ENCODE measurements at regions not wholly inside any gene's neighbourhood (a gene's known extent, or its start where the extent isn't known, plus 50 kb on each side); places are given as distances from the start of the nearest gene placed in this dataset.

DNA sequence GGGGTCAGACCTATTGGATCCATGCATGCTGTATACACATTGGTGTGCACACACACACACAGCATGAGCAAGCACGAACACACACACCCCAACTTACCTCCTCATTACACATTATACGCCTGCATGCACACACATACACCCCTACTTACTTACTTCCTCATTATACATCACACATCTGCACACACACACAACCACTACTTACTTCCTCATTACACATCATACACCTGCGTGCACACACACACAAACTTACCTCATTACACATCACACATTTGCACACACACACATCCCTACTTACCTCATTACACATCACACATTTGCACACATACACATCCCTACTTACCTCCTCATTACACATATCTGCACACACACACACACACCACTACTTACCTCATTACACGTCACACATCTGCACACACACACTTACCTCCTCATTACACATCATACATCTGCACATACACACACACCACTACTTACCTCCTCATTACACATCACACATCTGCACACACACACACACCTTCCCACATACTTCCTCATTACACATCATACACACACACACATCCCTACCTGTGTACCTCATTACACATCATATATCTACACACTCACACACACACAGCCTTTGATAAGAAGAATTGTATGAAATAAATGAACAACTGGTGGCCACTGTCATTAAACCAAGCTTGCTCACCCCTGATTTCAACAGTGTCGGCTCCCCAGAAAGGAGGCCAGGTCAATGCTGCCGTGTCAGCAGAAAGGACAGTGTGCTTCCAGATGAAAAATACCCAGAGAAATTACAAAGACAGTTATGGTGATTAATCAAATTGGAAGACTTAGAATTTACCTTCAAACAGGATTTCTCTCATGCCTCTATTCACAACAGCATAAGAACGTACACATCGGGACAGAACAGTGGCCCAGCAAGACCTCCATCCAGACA lies 117.8 kb downstream of the SETD4 start:
- no peak overlapping the region for H3K4me3 ChIP-seq (ENCODE audit: low read depth, low read length, poor library complexity, severe bottlenecking)
- no peaks in the 10 kb centered on the region for H3K36me3 ChIP-seq (ENCODE audit: insufficient read depth, low read length)
- intact Hi-C loops (cut with micrococcal nuclease; ENCODE audit: unreplicated experiment): loop anchor here (5.0 kb wide), 1 partner anchor 100 kb away; no protein-coding TSS in a partner anchor
- no peak overlapping the region for H3K4me2 ChIP-seq (ENCODE audit: low read length)
- no peaks in the 10 kb centered on the region for H3K4me1 ChIP-seq (ENCODE audit: insufficient read depth, low read length, poor library complexity, severe bottlenecking)
- POLR2A ChIA-PET: no interaction called here
- BruUV-seq (replicated peaks): no TSS peak
- DNase-seq (ENCODE audit: low spot score): peak; percentile 43
- TF ChIP-seq CTCF (conservative IDR thresholded peaks at IDR 0.05; ENCODE audit: low read length) (no peak), EZH2phosphoT487 (IDR thresholded peaks at IDR 0.05; ENCODE audit: borderline replicate concordance, low read depth, low read length) (no peak)
- no peaks in the 10 kb centered on the region for H4K20me1 ChIP-seq (ENCODE audit: insufficient read depth, low read length)
- H3K79me2 ChIP-seq (ENCODE audit: insufficient read depth, low read depth, low read length): no peaks in the 10 kb centered on the region
- H2AFZ ChIP-seq (ENCODE audit: low read length): no peak overlapping the region
- CTCF ChIA-PET (ENCODE audit: unreplicated experiment): no interaction called here
- H3K27ac ChIP-seq (ENCODE audit: low read depth, low read length, poor library complexity, severe bottlenecking): no peak overlapping the region
- H3K9me2 ChIP-seq (ENCODE audit: insufficient read depth, low read length): no peaks in the 10 kb centered on the region
- no peaks in the 10 kb centered on the region for H3K9me3 ChIP-seq (ENCODE audit: low read length)

DNA sequence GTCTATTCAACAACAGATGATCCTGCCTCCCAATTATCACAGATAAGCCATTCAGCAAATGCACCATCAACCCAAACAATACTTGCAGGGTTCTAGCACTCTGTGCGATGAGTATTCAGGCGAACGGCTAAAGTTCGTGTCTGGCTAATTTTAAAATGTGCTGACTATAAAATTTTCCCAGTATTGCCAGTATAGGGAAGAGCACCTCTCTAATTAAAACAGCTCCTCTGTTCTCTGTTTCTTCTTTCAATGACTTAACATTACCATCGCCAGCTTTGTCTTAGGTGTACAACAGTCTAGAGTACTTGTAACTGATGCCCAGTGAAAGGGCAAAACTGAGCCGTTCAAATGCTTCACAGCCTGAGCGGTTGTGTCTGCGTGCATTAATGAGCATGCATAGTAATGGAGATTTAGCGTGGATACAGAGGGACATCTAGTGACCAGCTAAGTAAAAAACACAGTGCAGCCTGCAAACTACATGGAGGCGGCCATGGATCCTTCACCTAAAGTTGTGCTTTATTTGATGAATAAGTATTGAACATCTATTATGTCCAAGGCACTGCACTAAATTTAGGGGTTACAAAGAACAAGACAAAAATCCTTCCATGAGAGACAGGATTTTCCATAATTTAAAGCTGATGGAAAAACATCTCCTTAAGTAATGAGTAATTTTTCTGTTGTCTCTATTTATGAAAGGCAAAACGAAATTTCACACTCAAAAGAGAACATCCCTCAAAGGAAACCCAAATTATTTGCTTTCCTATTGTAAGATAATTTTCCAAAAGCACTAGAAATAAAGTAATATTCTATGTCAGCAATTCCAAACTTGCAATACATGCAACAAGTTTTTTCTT lies 120.0 kb downstream of the SETD4 start:
- Histone ChIP-seq H3K9me3 (ENCODE audit: low read length) (no peaks in the 10 kb centered on the region), H3K4me3 (ENCODE audit: low read depth, low read length, poor library complexity, severe bottlenecking) (no peak overlapping the region), H2AFZ (ENCODE audit: low read length) (no peak overlapping the region), H3K36me3 (ENCODE audit: insufficient read depth, low read length) (no peaks in the 10 kb centered on the region), H3K79me2 (ENCODE audit: insufficient read depth, low read depth, low read length) (no peaks in the 10 kb centered on the region), H3K4me1 (ENCODE audit: insufficient read depth, low read length, poor library complexity, severe bottlenecking) (no peaks in the 10 kb centered on the region), H4K20me1 (ENCODE audit: insufficient read depth, low read length) (no peaks in the 10 kb centered on the region), H3K4me2 (ENCODE audit: low read length) (no peak overlapping the region), H3K9me2 (ENCODE audit: insufficient read depth, low read length) (no peaks in the 10 kb centered on the region), H3K27ac (ENCODE audit: low read depth, low read length, poor library complexity, severe bottlenecking) (no peak overlapping the region)
- no TSS peak for BruUV-seq (replicated peaks)
- POLR2A ChIA-PET: interaction anchor here (0.5 kb wide), 1 partner anchor 848 kb away, joined by 3 read pairs; no protein-coding TSS in a partner anchor
- TF ChIP-seq EZH2phosphoT487 (IDR thresholded peaks at IDR 0.05; ENCODE audit: borderline replicate concordance, low read depth, low read length) (no peak), CTCF (conservative IDR thresholded peaks at IDR 0.05; ENCODE audit: low read length) (peak; percentile 73)
- intact Hi-C loops (cut with micrococcal nuclease; ENCODE audit: unreplicated experiment): loop anchor here (5.0 kb wide), 1 partner anchor 98 kb away; no protein-coding TSS in a partner anchor
- DNase-seq (ENCODE audit: low spot score): peak; percentile 48
- CTCF ChIA-PET (ENCODE audit: unreplicated experiment): interaction anchor here (1.0 kb wide), 1 partner anchor 54 kb away, joined by 3 read pairs; no protein-coding TSS in a partner anchor

Data from OCI-LY7 (cell line).